IPS-15b (cell line): ENCODE measurements at regions not wholly inside any gene's neighbourhood (a gene's known extent, or its start where the extent isn't known, plus 50 kb on each side); places are given as distances from the start of the nearest gene placed in this dataset.

Source experiments
- H3K27me3 ChIP-seq: one replicate; pipeline ENCODE4 v1.6.1; 2013; ENCODE audit warnings: low read length; ENCODE audit not compliant: control insufficient read depth, insufficient read depth
- H3K36me3 ChIP-seq: one replicate; pipeline ENCODE4 v1.6.1; 2013; ENCODE audit warnings: low read length; ENCODE audit not compliant: control insufficient read depth, insufficient read depth
- H3K4me1 ChIP-seq: one replicate; pipeline ENCODE4 v1.6.1; 2013; ENCODE audit warnings: mild to moderate bottlenecking, low read length; ENCODE audit not compliant: control insufficient read depth, insufficient read depth
- H3K4me3 ChIP-seq: one replicate; pipeline ENCODE4 v1.5.1; 2013; ENCODE audit warnings: low read depth, low read length
- H3K9ac ChIP-seq: one replicate; pipeline ENCODE4 v1.6.1; 2013; ENCODE audit warnings: low read depth, mild to moderate bottlenecking, low read length
- H3K9me3 ChIP-seq: one replicate; pipeline ENCODE4 v1.6.1; 2013; ENCODE audit warnings: mild to moderate bottlenecking, low read length; ENCODE audit not compliant: control insufficient read depth, insufficient read depth

DNA sequence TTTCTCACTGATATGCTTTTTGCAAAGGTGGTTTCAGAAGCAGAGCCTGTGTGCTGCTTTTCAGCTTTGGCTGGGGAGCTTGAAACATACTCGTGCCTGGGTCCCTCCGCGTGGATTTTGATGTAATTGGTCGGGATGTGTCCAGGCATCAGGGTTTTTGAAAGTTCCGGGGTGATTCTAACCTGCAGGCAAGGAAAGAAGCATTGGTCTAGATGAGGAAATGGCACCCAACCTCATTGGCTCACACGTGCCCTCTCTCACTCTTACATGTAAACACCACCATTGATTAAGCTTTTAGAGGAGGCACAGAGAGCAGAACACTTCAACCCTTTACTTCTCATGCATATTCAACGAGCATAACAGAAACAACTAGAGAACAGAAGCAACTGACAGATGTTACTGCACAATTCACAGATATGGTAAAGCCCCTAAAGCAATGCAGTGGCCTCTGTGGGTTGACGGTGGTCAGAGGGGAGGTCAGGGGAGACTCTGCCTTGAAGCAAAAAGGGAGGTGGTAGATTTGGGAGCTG lies 112.1 kb downstream of the TLR5 start:
- no peaks in the 10 kb centered on the region for H3K27me3 ChIP-seq
- H3K4me1 ChIP-seq: peaks cover 24% of the 10 kb centered on the region
- H3K9ac ChIP-seq: peak overlapping the region; percentile 90
- H3K36me3 ChIP-seq: no peaks in the 10 kb centered on the region
- no peaks in the 10 kb centered on the region for H3K9me3 ChIP-seq
- H3K4me3 ChIP-seq: peak overlapping the region; percentile 49

GRCh38 chr1:223031733-223032601 lies 111.1 kb downstream of the TLR5 start:
- H3K36me3 ChIP-seq: no peaks in the 10 kb centered on the region
- peak overlapping the region; percentile 90 for H3K9ac ChIP-seq
- H3K27me3 ChIP-seq: no peaks in the 10 kb centered on the region
- peaks cover 24% of the 10 kb centered on the region for H3K4me1 ChIP-seq
- H3K9me3 ChIP-seq: no peaks in the 10 kb centered on the region
- H3K4me3 ChIP-seq: peak overlapping the region; percentile 49

GRCh38 chr1:223033658-223034057 lies 109.4 kb downstream of the TLR5 start:
- Histone ChIP-seq H3K4me1 (peaks cover 24% of the 10 kb centered on the region), H3K36me3 (no peaks in the 10 kb centered on the region), H3K9ac (no peak overlapping the region)

GRCh38 chr1:223034270-223034798 lies 108.7 kb downstream of the TLR5 start:
- peaks cover 24% of the 10 kb centered on the region for H3K4me1 ChIP-seq
- H3K27me3 ChIP-seq: no peaks in the 10 kb centered on the region

More at GRCh38 chr1:223033658-223034057, 109.4 kb downstream of the TLR5 start:
- H3K4me3 ChIP-seq: no peak overlapping the region
- no peaks in the 10 kb centered on the region for H3K27me3 ChIP-seq
- H3K9me3 ChIP-seq: no peaks in the 10 kb centered on the region

DNA sequence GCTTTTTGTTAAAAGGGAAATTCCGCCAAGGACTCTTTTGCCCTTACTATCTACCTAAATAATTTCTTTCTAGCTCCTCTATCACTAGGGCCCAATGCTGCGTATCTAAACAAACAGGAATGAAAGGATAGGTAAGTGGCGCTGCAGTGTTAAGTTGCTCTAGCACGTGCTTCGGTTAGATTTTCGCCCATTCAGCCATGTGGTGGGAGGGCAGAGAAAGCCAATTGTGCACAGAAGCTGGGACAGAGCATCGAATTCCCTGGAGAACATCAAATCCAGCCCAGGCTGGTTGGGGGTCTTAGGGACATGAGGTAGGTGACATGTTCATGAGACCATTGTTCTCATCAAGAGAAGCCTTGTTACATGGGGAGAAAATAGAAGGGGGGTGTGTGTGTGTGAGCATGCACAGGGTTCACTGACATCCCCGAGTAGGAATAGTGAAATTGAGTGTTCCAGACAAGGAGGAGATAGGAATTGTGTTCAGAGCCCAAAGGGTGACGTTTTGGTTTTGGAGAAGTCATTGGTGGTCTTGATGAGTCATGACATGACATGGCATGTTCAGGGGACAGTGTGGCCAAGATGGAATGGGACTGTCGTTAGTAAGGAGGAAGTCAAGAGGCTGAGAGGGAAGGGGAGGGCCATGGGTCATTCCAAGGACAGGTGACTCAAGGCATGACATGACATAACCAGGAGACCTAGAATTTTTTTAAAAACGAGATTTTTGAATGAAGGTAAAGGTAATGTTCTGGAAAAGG lies 107.1 kb downstream of the TLR5 start:
- Histone ChIP-seq H3K9ac (no peak overlapping the region), H3K4me1 (peaks cover 22% of the 10 kb centered on the region), H3K9me3 (no peaks in the 10 kb centered on the region), H3K27me3 (no peaks in the 10 kb centered on the region), H3K4me3 (no peak overlapping the region), H3K36me3 (no peaks in the 10 kb centered on the region)

More at GRCh38 chr1:223034270-223034798, 108.7 kb downstream of the TLR5 start:
- H3K4me3 ChIP-seq: no peak overlapping the region
- no peaks in the 10 kb centered on the region for H3K36me3 ChIP-seq
- no peaks in the 10 kb centered on the region for H3K9me3 ChIP-seq
- H3K9ac ChIP-seq: no peak overlapping the region

- H3K4me1 ChIP-seq: peaks cover 19% of the 10 kb centered on the region
Observed at GRCh38 chr1:223036479-223036845, 106.6 kb downstream of the TLR5 start.

GRCh38 chr1:223037845-223038244 lies 105.2 kb downstream of the TLR5 start:
- no peak overlapping the region for H3K9ac ChIP-seq
- H3K9me3 ChIP-seq: no peaks in the 10 kb centered on the region
- H3K4me3 ChIP-seq: no peak overlapping the region
- no peaks in the 10 kb centered on the region for H3K27me3 ChIP-seq
- no peaks in the 10 kb centered on the region for H3K36me3 ChIP-seq
- H3K4me1 ChIP-seq: peaks cover 12% of the 10 kb centered on the region

More at GRCh38 chr1:223036479-223036845, 106.6 kb downstream of the TLR5 start:
- Histone ChIP-seq H3K4me3 (no peak overlapping the region), H3K9me3 (no peaks in the 10 kb centered on the region), H3K27me3 (no peaks in the 10 kb centered on the region), H3K36me3 (no peaks in the 10 kb centered on the region), H3K9ac (no peak overlapping the region)

DNA sequence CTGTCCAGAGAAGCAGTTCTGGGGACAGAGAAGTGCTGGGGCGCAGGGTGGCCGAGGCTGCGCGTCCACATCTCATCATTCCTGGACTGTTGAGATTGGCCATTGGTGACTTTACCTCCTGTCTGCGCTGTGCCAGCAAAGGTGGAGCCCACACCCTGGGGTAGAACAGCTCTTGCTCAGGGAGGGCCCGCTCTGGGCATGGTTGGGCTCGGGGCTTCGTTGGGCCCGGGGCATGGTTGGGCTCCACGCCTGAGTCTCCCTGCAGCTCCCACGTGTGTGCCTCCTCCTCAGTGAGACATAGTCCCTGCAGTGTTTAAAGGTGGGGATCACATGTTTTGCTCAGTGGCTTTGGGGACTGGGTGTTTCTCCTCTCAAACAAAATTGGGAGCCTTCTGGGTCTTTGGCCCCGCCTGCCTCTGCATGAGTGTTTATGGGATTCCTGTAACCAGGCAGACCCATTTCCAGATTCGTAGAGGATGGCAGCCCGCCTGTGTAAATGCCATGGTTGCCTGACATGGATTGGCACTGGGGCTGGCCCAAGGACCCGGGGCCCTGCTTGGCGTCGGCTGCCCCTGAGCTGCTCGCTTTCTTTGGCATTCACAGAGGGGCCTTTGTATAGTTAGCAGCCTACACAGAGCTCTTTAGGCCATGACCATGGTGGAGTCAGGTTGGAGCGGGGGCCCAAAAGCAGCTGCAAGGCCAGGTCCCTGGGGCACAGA lies 104.6 kb downstream of the TLR5 start:
- H3K9me3 ChIP-seq: no peaks in the 10 kb centered on the region

DNA sequence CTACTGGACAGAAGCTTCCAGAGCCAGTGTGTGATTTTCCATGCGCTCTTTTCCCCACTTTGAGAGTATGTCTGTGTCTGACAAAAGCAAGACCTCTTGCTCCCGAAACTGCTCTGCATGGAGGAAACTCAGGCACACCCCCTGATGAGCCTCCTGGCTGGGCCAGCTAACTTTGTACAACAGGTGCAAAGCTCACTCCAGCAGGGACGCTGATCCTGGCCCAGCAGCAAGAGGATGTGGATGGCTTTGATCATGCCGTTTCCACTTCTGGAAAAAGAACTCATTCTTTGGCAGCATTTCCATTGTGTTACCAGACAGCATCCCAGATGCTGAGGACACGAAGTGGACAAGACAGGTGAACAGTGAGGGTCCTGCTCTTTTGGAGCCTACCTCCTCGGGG lies 103.1 kb downstream of the TLR5 start:
- H3K36me3 ChIP-seq: no peaks in the 10 kb centered on the region
- H3K4me1 ChIP-seq: peaks cover 2% of the 10 kb centered on the region
- no peak overlapping the region for H3K4me3 ChIP-seq
- H3K9me3 ChIP-seq: no peaks in the 10 kb centered on the region
- H3K27me3 ChIP-seq: no peaks in the 10 kb centered on the region
- no peak overlapping the region for H3K9ac ChIP-seq

More for the DNA sequence above, 104.6 kb downstream of the TLR5 start:
- Histone ChIP-seq H3K4me1 (peaks cover 7% of the 10 kb centered on the region), H3K9ac (no peak overlapping the region), H3K36me3 (no peaks in the 10 kb centered on the region), H3K27me3 (no peaks in the 10 kb centered on the region), H3K4me3 (no peak overlapping the region)

GRCh38 chr1:223041481-223041880 lies 101.6 kb downstream of the TLR5 start:
- no peaks in the 10 kb centered on the region for H3K27me3 ChIP-seq
- peaks cover 4% of the 10 kb centered on the region for H3K9me3 ChIP-seq
- H3K4me1 ChIP-seq: peaks cover 2% of the 10 kb centered on the region
- H3K4me3 ChIP-seq: no peak overlapping the region
- no peaks in the 10 kb centered on the region for H3K36me3 ChIP-seq
- H3K9ac ChIP-seq: no peak overlapping the region
